ENCODE measurements at regions not wholly inside any gene's neighbourhood (a gene's known extent, or its start where the extent isn't known, plus 50 kb on each side); places are given as distances from the start of the nearest gene placed in this dataset.

- DNase-seq: no peak
Measured at GRCh38 chr5:61969755-61970154, 336.3 kb upstream of the KIF2A start.

GRCh38 chr5:61970218-61970617 lies 335.8 kb upstream of the KIF2A start:
- no peak for DNase-seq

- DNase-seq: no peak
Measured at GRCh38 chr5:61974680-61975079, 331.3 kb upstream of the KIF2A start.

GRCh38 chr5:61981886-61982285 lies 324.1 kb upstream of the KIF2A start:
- no peak for DNase-seq

DNA sequence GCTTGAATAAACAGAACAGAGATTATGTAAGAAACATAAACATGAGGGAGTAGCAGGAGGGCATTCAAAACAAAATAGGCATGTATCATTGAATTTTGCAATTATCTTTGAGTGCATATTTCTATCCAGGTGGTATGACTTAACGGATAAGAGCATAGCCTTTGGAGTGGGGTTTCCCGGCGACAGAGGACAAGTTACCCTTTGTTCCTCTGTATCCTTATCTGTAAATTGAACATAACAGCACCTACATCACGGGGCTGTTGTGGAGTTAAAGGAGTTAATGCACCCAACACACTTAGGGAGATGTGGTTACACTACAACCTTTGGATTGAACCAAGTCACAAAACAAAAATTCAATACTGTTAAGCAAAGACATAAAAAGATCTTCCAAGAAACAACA lies 314.6 kb upstream of the KIF2A start:
- no peak for DNase-seq

GRCh38 chr5:61991866-61992265 lies 314.1 kb upstream of the KIF2A start:
- no peak for DNase-seq

- no peak for DNase-seq
Measured at GRCh38 chr5:61993295-61993927, 312.6 kb upstream of the KIF2A start.

DNA sequence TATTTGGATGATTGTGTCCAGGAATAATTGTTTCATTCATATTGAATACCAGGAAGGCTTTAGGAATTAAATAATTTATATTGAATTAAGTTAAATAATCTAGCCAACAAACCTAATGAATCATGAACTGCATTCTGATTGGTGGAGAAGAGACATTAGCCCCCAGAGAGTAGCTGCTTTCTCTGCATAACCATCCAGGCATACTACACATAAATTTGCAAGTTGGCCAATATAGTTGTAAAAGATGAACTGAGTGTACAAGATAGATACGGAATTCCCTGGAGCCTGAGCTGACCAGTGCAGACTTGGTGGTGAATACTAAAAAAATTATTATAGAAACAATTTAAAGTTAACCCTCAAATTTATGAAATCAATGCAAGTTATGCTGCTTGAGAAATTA lies 311.8 kb upstream of the KIF2A start:
- no peak for DNase-seq

DNA sequence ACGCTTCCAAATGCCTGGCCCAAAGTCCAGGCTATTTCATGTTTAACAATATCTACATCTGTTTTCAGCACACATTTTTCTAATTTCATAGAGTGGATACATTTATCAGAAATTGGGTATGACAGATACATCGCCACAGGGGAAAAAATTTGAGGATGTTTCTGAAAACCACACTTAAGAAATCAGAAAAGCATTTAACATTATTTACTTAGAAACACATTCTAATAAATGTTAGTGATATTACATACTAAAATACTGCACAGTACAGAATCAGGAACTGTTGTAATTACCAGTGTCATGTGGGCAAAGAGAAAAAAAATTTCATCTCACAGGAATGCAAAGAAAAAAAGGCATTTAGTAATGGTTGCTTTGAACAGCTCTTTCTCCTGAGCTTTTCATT lies 310.5 kb upstream of the KIF2A start:
- no peak for DNase-seq

DNA sequence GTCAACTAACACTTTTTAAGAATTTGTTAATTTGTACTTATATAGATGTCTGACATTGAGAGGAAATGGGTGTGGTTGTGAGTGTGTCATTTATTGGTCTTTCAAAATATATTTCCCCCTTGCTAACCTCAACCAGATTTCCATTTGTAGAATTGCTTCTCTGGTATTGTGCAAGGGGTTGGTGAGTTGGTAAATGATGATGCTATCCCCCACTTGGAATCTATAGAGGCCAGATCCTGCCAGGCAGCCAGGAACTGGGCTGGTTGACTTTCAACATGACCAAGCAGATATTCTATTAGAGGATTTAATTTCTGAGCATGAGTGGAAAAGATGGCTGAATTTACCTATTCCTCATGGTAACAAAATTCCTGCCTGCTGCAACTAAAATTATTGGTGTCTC lies 306.6 kb upstream of the KIF2A start:
- no peak for DNase-seq

GRCh38 chr5:62000646-62001045 lies 305.4 kb upstream of the KIF2A start:
- no peak for DNase-seq

- DNase-seq: no peak
Measured at GRCh38 chr5:62001640-62002039, 304.4 kb upstream of the KIF2A start.

DNA sequence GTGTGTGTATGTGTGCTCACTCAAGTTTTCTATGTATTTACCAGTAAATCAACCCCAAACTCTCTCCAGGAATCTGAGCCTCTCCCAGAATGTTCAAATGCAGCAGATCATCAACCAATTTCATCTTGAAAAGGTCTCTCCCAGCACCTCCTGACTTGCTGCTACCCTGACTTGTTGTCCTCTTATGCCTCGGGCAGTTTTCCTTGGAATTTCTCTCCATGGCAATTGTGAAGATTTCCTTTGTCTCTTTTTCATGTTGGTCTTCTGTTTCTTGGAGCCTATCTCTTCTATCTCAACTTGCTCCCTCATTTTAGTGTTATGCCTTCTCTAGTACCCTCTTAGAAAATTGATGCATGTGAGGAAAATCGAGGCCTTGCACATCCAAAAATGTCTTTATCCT lies 303.6 kb upstream of the KIF2A start:
- DNase-seq: no peak

GRCh38 chr5:62005551-62005950 lies 300.5 kb upstream of the KIF2A start:
- DNase-seq: no peak

GRCh38 chr5:62007457-62007856 lies 298.5 kb upstream of the KIF2A start:
- no peak for DNase-seq

DNA sequence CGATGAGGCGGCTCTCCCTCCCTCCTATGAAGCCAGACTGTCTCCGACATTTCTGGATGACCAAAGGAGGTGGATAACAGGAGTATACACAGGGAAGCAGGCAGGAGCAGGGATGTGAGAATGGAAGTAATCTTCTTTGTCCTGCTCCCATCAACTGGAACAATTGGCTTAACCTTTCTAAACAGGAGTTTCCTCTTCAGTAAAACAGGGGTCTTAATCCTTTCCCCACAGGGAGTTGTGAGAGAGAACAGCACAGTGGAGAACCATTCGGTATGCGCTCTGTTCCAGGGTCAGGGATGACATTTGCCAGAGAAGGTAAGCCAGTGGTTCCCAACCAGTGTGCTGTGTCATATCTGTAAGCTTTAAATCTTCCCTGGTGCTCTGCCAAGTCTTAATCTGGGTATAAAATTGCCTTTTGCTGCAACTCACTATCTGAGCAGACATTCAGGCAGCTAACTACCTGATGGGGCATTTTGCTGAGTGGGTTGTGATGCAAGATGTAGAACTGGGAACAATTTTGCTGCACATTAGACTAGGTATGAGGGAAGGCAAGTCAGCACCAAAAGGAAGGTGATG lies 294.8 kb upstream of the KIF2A start:
- no peak for DNase-seq

- DNase-seq: no peak
Measured at GRCh38 chr5:62017092-62017491, 288.9 kb upstream of the KIF2A start.

DNA sequence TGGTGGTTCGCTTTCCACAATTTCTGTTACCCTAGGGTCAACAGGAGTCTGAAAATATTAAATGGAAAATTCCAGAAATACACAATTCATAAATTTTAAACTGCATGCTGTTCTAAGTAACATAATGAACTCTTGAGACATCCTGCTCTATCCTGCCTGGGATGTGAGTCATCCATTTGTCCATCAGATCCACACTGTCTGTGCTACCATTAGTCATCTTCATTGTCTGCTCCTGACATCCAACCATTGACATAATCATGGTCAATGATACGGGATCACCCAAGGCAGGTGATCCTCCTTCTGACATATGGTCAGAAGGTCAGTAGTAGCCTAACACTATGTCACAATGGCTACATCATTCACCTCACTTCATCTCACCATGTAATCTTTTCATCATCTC lies 276.7 kb upstream of the KIF2A start:
- no peak for DNase-seq

DNA sequence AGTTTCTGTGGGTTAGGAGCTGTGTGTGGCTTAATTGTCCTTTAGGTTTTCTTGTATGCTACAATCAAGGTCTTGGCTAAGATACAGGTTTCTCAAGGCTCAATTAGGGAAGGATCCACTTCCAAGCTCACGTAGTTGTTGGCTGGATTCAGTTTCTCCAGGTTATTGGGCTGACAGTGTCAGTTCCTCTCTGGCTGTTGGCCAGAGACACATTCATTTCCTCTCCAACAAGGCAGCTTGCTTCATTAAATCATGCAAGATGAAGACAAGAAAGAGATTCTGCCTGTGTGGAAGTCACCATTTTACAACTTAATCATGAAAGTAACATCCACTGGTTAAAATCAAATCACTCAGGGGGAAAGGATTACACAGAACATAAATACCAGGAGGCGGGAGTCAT lies 275.7 kb upstream of the KIF2A start:
- DNase-seq: no peak

DNA sequence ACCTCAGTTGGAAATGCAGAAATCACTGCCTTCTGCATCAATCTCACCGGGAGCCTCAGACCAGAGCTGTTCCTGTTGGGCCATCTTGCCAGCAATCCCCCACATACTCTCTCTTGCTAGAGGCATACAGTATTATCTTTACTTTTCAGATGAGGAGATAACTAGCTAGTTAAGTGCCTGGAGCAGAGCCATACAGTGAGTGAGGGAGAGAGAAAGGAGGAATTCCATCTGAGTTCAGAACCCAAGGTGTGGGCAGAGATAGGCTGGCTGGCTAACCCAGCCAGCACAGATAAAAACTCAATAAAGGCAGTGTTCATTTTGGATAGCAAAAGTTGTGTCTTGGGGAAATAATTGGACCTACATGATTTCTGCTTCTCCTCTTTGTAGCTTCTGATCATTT lies 268.0 kb upstream of the KIF2A start:
- no peak for DNase-seq

GRCh38 chr5:62041156-62041756 lies 264.8 kb upstream of the KIF2A start:
- no peak for DNase-seq

DNA sequence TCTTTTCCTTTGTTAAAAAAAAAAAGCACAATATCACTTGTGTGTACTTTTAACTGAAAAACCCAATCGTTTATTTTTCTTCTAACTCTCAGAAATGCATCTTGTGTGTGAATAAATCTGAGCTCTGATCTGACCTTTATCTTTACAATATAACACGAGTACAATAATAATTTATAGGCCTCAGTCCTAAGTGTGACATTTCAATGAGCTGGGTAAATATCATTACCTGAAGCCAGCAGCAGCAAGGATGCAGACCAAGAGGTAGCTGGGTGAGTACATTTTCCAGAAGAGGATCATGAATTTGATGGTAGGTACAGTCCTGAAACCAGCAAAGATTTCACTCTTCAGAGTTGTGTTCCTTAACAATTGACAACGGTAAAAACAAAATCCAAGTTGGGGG lies 264.0 kb upstream of the KIF2A start:
- no peak for DNase-seq

DNA sequence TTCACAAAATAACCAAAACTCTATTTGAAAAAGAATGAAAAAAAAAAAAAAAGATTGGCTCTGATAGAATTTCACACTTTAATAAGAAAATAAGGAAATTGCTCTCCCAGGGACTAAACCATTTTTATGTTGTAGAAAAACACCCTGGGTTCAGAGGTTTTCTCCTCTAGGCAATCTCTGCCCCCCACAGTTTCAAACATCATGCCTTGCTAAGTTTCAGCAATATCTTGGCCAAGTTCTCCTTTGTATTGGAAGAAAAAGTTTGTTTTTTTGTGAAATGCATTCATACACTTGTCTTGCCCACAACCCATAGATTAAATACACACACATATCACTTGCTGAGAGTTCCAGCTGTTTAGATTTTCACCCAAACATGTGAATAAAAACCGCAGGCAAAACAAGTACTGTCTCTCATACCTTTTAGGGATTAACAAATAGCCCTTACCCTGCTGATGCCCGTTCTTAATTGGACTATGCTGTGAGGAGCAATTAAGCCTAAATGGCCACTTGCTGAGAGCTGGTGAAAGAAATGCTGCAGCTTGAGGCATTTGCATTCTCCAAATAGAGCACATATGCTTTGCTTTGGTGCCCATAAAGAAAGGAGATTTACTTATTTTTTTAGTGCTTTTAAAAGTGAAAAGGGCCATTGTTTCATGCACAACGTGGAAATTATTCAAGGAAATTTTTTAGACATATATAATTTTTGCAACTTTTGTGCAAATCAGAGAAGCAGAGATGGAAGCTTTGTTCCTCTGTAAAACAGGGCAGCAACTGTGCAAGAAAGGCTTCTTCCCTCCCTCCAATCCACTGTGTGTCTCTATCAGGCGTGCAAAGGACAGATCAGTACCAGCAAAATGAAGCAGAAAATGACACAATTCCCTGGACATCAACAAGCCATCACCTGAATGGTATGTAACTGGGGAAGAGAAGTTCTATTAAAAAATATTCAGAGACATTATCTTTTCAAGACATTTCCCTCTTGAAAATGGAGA lies 262.4 kb upstream of the KIF2A start:
- DNase-seq: no peak

DNA sequence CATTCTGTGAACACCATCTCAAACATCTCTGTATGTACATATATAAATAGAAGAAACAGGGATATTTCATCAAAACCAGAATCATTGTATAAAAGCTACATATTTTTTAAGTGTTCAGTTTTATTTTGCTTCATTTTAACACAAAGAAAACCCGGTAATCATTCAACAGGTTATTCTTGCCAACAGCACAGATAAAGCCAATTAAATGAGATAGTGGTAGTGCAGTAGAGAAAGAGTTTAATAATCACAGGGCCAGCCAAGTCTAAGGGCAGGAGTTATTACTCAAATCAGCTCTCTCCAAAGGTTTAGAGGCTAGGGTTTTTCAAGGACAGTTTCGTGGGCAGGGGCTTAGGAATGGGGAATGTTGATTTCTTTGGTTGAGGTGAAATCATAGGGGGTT lies 261.0 kb upstream of the KIF2A start:
- DNase-seq: no peak
